ENCODE measurements at regions not wholly inside any gene's neighbourhood (a gene's known extent, or its start where the extent isn't known, plus 50 kb on each side); places are given as distances from the start of the nearest gene placed in this dataset.

DNA sequence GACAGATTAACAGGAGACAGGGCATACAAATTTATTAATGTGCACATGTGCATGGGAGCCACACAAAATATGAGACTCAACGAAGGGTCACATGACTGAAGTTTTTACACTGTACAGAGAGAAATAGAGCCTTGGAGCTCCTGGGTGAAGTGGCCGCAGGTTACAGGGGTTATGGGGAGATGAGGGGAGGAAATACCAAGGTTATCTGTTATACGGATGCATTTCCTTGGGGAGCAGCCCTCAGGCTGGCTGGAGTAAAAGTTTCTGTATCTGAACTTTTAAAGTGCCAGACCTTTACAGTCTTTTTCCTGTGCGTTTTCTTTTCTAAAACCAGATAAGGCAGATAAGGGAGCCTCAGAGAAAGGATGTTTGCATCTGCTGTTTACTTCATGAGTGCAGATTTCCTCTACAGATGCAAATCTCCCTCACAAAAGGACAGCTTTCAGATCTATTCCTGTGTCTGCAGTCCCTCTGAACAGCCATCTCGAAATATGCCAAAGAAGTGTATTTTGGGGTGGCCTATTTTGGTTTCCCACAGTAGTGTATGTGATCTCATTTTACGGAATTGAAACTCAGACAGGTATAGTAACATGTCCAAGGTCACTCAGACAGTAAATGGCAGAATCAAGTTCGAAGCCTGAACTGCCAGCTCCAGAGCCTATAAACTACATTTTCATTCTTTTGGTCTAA is 139.3 kb upstream of the FBXL17 start:
- H3K27me3 ChIP-seq (ENCODE audit: low read length), result no peaks in the 10 kb centered on the region
- H2AFZ ChIP-seq (ENCODE audit: low read depth, low read length, severe bottlenecking), result no peak overlapping the region
- H3K9me3 ChIP-seq (ENCODE audit: insufficient read depth, low read length), result no peaks in the 10 kb centered on the region
- no peak overlapping the region for H3K9ac ChIP-seq (ENCODE audit: low read length)
- no peaks in the 10 kb centered on the region for H3K9me2 ChIP-seq (replicated peaks; ENCODE audit: insufficient read depth, low read length)
- TF ChIP-seq, protein P1, sequence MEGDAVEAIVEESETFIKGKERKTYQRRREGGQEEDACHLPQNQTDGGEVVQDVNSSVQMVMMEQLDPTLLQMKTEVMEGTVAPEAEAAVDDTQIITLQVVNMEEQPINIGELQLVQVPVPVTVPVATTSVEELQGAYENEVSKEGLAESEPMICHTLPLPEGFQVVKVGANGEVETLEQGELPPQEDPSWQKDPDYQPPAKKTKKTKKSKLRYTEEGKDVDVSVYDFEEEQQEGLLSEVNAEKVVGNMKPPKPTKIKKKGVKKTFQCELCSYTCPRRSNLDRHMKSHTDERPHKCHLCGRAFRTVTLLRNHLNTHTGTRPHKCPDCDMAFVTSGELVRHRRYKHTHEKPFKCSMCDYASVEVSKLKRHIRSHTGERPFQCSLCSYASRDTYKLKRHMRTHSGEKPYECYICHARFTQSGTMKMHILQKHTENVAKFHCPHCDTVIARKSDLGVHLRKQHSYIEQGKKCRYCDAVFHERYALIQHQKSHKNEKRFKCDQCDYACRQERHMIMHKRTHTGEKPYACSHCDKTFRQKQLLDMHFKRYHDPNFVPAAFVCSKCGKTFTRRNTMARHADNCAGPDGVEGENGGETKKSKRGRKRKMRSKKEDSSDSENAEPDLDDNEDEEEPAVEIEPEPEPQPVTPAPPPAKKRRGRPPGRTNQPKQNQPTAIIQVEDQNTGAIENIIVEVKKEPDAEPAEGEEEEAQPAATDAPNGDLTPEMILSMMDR (IDR thresholded peaks at IDR 0.05; ENCODE audit: insufficient read depth, low read length, poor library complexity, severe bottlenecking), result no peak
- no peak for TF ChIP-seq EZH2phosphoT487 (conservative IDR thresholded peaks at IDR 0.05; ENCODE audit: low read length)
- no peaks in the 10 kb centered on the region for H3F3A ChIP-seq (ENCODE audit: insufficient read depth)
- H3K36me3 ChIP-seq (ENCODE audit: low read length), result no peaks in the 10 kb centered on the region
- H3K27ac ChIP-seq (ENCODE audit: low read depth, low read length), result no peak overlapping the region
- H3K4me3 ChIP-seq (ENCODE audit: insufficient read depth, low read length, poor library complexity, severe bottlenecking), result no peak overlapping the region
- H3K79me2 ChIP-seq (ENCODE audit: insufficient read depth, low read length), result no peaks in the 10 kb centered on the region
- no peak overlapping the region for H3K4me2 ChIP-seq (ENCODE audit: low read depth, low read length, poor library complexity, severe bottlenecking)
- H4K20me1 ChIP-seq (ENCODE audit: low read depth, low read length), result no peaks in the 10 kb centered on the region

DNA sequence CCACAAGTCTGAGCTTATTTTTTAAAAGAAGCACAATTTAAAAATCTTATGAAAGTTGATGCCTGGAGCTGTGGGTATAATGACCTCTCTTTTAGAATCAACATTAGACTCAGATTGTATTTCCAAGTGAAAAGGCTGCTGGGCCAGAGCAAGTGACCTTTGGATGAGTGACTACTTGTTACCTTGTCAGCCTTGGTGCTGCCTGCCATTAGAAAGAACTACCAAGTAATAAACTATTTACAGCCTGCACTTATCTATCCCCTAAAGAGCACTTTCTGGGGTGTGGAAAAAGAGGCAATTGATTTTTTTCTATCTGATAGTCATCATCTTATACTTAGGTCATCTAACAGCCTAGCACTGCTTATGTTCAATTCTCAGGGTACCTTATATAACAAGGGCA is 134.9 kb upstream of the FBXL17 start:
- H3K9me2 ChIP-seq (replicated peaks; ENCODE audit: insufficient read depth, low read length), result no peaks in the 10 kb centered on the region
- H4K20me1 ChIP-seq (ENCODE audit: low read depth, low read length), result no peaks in the 10 kb centered on the region
- no peak overlapping the region for H3K27ac ChIP-seq (ENCODE audit: low read depth, low read length)
- H2AFZ ChIP-seq (ENCODE audit: low read depth, low read length, severe bottlenecking), result no peak overlapping the region
- H3K4me3 ChIP-seq (ENCODE audit: insufficient read depth, low read length, poor library complexity, severe bottlenecking), result no peak overlapping the region
- H3K27me3 ChIP-seq (ENCODE audit: low read length), result no peaks in the 10 kb centered on the region
- TF ChIP-seq, protein P1 (IDR thresholded peaks at IDR 0.05; ENCODE audit: insufficient read depth, low read length, poor library complexity, severe bottlenecking), result no peak
- TF ChIP-seq EZH2phosphoT487 (conservative IDR thresholded peaks at IDR 0.05; ENCODE audit: low read length), result no peak
- H3K36me3 ChIP-seq (ENCODE audit: low read length), result no peaks in the 10 kb centered on the region
- H3K9me3 ChIP-seq (ENCODE audit: insufficient read depth, low read length), result no peaks in the 10 kb centered on the region
- no peaks in the 10 kb centered on the region for H3F3A ChIP-seq (ENCODE audit: insufficient read depth)
- H3K9ac ChIP-seq (ENCODE audit: low read length), result no peak overlapping the region
- H3K4me2 ChIP-seq (ENCODE audit: low read depth, low read length, poor library complexity, severe bottlenecking), result no peak overlapping the region
- no peaks in the 10 kb centered on the region for H3K79me2 ChIP-seq (ENCODE audit: insufficient read depth, low read length)

DNA sequence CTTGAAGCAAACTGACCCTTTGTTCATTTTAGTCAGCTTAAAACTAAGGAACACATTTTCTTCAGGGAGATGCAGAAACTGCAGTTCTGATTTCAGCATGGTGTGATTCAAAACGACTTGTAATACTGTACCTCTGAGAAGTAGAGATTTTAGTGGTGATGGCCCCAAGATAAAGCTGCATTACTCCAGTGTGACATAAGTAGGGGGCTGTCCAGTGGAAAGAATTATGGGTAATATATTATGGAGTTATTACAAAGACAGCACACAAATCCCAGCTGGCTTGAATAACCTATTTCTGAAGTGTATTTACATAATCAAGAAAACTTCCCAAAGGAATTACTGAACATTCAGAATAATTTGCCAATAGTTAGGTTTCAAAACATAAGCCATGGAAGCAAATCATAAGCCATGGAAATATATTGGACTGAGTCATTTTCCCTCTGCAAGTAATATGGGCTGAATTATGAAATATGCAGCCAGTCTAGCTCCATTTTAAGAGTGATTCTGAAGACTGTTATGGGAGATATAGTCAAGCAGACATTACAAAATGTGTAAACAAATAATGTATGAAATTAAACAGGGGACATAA is 133.7 kb upstream of the FBXL17 start:
- Histone ChIP-seq H2AFZ (ENCODE audit: low read depth, low read length, severe bottlenecking) (no peak overlapping the region), H3F3A (ENCODE audit: insufficient read depth) (no peaks in the 10 kb centered on the region), H4K20me1 (ENCODE audit: low read depth, low read length) (no peaks in the 10 kb centered on the region), H3K27me3 (ENCODE audit: low read length) (no peaks in the 10 kb centered on the region), H3K4me2 (ENCODE audit: low read depth, low read length, poor library complexity, severe bottlenecking) (no peak overlapping the region), H3K4me3 (ENCODE audit: insufficient read depth, low read length, poor library complexity, severe bottlenecking) (no peak overlapping the region), H3K9me2 (replicated peaks; ENCODE audit: insufficient read depth, low read length) (no peaks in the 10 kb centered on the region), H3K36me3 (ENCODE audit: low read length) (no peaks in the 10 kb centered on the region), H3K9ac (ENCODE audit: low read length) (no peak overlapping the region), H3K9me3 (ENCODE audit: insufficient read depth, low read length) (no peaks in the 10 kb centered on the region), H3K27ac (ENCODE audit: low read depth, low read length) (no peak overlapping the region), H3K79me2 (ENCODE audit: insufficient read depth, low read length) (no peaks in the 10 kb centered on the region)
- no peak for TF ChIP-seq EZH2phosphoT487 (conservative IDR thresholded peaks at IDR 0.05; ENCODE audit: low read length)
- TF ChIP-seq, protein P1 (IDR thresholded peaks at IDR 0.05; ENCODE audit: insufficient read depth, low read length, poor library complexity, severe bottlenecking), result no peak

All from SU-DHL-6 (cell line).